ENCODE measurements at regions not wholly inside any gene's neighbourhood (a gene's known extent, or its start where the extent isn't known, plus 50 kb on each side); places are given as distances from the start of the nearest gene placed in this dataset.

- DNase-seq (no peak), ATAC-seq (no peak)
- intact Hi-C loops (cut with DNase I), result no loop called here
- H3K27me3 ChIP-seq, result no peaks in the 10 kb centered on the region
- no peaks in the 10 kb centered on the region for H3K36me3 ChIP-seq (replicated peaks in 1 of 2; ENCODE audit: insufficient read depth in 1 of 2, low read depth in 2 of 2)
- H3K27ac ChIP-seq, result no peak overlapping the region
- H3K9me3 ChIP-seq, result no peaks in the 10 kb centered on the region
- H3K4me1 ChIP-seq, result peaks cover 14% of the 10 kb centered on the region
- H3K4me3 ChIP-seq, result no peak overlapping the region
- 91 to 94% methylated on average over 16 of the region's 16 CpGs for WGBS, 2 donors
- TF ChIP-seq POLR2A (IDR thresholded peaks at IDR 0.05) (no peak), CTCF (IDR thresholded peaks at IDR 0.05) (no peak)
Observed at GRCh38 chr2:451495-451894, 163.6 kb upstream of the ALKAL2 start.

DNA sequence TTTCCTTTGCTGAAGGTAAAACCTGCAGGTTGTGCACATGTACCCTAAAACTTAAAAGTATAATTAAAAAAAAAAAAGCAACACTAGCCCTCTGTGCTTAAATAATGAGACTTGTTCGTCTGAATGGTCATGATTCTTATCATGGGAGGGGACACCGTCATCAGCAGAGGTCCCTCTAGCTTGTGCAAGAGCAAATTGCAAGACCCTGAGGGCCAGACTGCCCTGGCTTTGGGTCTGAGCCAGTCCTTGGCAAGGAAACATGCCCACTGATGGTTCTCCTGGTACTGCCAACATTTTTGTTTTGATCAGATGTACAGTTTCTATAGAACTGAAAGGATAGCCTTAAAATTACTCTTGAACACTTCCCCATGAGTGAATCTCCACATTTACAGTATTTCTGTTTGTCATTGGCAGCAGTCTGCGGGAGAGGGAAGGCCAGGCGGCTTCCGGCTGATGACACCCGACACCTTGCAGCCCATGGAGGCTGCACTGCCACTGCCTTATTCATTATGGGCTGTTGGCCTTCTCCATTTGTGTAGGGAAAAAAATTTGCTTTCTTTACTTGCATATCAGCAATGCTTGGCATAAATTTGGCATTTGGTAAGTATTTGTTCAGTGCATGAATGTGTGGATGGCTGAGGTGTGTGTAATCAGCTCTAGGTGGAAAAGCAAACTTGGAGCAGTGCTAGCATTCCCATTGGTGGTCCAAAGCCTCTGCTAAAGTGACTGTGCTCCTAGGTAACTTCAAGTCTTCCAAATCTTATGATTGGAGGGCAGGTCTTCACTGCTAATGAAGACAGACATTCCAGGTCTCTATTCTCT, 161.6 kb upstream of the ALKAL2 start:
- Histone ChIP-seq H3K27ac (no peak overlapping the region), H3K36me3 (replicated peaks in 1 of 2; ENCODE audit: insufficient read depth in 1 of 2, low read depth in 2 of 2) (no peaks in the 10 kb centered on the region), H3K9me3 (no peaks in the 10 kb centered on the region), H3K4me1 (peaks cover 14% of the 10 kb centered on the region), H3K4me3 (no peak overlapping the region), H3K27me3 (no peaks in the 10 kb centered on the region)
- intact Hi-C loops (cut with DNase I), result no loop called here
- peak; percentile 48 for ATAC-seq
- WGBS, 2 donors, result 31 to 35% methylated on average over 6 of the region's 6 CpGs
- TF ChIP-seq CTCF (IDR thresholded peaks at IDR 0.05) (no peak), POLR2A (IDR thresholded peaks at IDR 0.05) (no peak)
- no peak for DNase-seq

DNA sequence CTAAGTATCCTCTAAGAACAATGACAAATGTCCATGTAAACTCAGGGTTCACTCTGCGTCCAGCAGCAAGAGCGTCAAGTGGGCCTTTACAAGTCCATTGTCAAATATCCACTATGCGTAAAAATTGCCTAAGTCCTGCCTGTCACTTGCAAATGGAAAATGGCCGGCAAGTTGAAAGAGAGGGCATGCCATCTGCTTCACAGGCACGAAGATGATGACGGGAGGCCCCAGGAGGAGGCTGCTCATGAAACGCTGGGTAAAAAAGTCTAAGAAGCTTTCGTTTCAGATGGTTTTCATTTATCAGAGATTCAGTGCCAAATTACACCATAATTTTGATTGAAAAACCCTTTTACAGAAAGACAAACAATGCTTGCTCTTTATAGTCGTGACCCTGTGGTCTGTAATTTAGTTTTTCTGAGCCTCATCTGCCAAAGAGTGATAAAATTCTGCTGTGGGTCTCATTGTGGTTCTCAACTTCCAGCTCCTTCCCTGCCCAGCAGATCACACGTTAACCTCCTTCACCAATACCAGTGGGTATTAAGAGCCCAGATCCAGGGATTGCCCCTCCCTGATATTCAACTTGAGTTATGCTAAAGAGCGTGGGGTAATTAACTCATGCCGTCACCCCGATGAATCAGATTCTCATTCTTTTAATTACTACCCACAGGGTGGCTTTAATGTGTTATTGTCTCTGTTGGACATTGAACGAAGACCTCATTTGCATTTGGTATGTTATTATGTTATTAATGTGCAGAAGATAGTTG, 160.2 kb upstream of the ALKAL2 start:
- TF ChIP-seq POLR2A (IDR thresholded peaks at IDR 0.05), result no peak
- no peak for TF ChIP-seq CTCF (IDR thresholded peaks at IDR 0.05)
- 90 to 92% methylated on average over 14 of the region's 14 CpGs for WGBS, 2 donors

DNA sequence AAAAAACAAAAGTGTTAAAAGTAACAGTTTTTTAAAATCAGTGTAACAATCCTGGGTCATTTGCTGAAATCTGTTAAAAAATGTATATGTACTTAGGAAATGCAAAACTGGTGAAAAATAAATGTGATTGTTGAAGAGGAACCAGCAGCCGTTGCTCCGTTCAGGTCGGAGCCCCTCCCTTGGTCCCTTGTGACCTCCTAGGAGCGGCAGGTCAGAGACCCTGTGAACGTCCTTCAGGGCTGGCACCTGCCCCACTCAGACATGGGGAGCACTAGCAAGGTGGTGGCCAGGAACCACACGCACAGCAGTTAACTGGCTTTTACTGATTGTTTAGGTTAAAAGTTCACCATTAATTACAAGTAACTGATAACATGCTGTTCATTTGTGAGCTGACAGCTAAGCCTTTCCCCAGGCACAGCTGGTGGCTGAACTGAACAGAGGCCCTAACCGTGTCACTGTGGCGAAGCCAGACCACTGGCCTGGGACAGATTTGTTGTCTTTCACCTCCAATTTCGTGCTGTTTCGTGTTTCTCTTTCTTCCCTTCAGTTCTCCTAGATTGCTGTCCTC, 159.2 kb upstream of the ALKAL2 start:
- Histone ChIP-seq H3K9me3 (no peaks in the 10 kb centered on the region), H3K4me1 (peaks cover 14% of the 10 kb centered on the region), H3K36me3 (replicated peaks in 1 of 2; ENCODE audit: insufficient read depth in 1 of 2, low read depth in 2 of 2) (no peaks in the 10 kb centered on the region), H3K27ac (no peak overlapping the region), H3K4me3 (no peak overlapping the region), H3K27me3 (no peaks in the 10 kb centered on the region)
- TF ChIP-seq POLR2A (IDR thresholded peaks at IDR 0.05) (no peak), CTCF (IDR thresholded peaks at IDR 0.05) (no peak)
- intact Hi-C loops (cut with DNase I), result no loop called here
- WGBS, 2 donors, result 50 to 59% methylated on average over 10 of the region's 10 CpGs
- DNase-seq, result no peak
- ATAC-seq, result no peak

More for the DNA sequence above, 160.2 kb upstream of the ALKAL2 start:
- no peaks in the 10 kb centered on the region for H3K36me3 ChIP-seq (replicated peaks in 1 of 2; ENCODE audit: insufficient read depth in 1 of 2, low read depth in 2 of 2)
- no peaks in the 10 kb centered on the region for H3K9me3 ChIP-seq
- H3K4me3 ChIP-seq, result no peak overlapping the region
- ATAC-seq (no peak), DNase-seq (no peak)
- H3K27me3 ChIP-seq, result no peaks in the 10 kb centered on the region
- H3K4me1 ChIP-seq, result peaks cover 14% of the 10 kb centered on the region
- H3K27ac ChIP-seq, result no peak overlapping the region
- intact Hi-C loops (cut with DNase I), result no loop called here

Data from body of pancreas (tissue), 4 donors.